Activated CD4-positive, alpha-beta T cell treated with anti-CD3 and anti-CD28 coated beads, Interleukin-2, amount 10 ng/mL, durations not matched to agents 24 days and 14 days (primary cell): ENCODE measurements at regions not wholly inside any gene's neighbourhood (a gene's known extent, or its start where the extent isn't known, plus 50 kb on each side); places are given as distances from the start of the nearest gene placed in this dataset.
"Not testable (repeated sequence)": the region's sequence is repeated elsewhere in the genome, so short reads cannot be mapped to it uniquely, and the experiment has no call there.

Experiments used
- DNase-seq: peaks from one replicate; pipeline ENCODE4 v3.0.0; 2022
- H3K27ac Mint-ChIP-seq: one replicate; pipeline ENCODE4 v1.8.0; 2022; ENCODE audit warnings: mild to moderate bottlenecking, mixed read lengths
- H3K27me3 Mint-ChIP-seq: one replicate; pipeline ENCODE4 v1.8.0; 2022; ENCODE audit warnings: mixed read lengths
- H3K36me3 Mint-ChIP-seq: one replicate; pipeline ENCODE4 v1.8.0; 2022; ENCODE audit warnings: low read depth, mild to moderate bottlenecking, mixed read lengths
- H3K4me1 Mint-ChIP-seq: one replicate; pipeline ENCODE4 v1.8.0; 2021; ENCODE audit warnings: mixed read lengths
- H3K4me3 Mint-ChIP-seq: one replicate; pipeline ENCODE4 v1.8.0; 2022; ENCODE audit warnings: mild to moderate bottlenecking, moderate library complexity, mixed read lengths
- H3K9me3 Mint-ChIP-seq: one replicate; pipeline ENCODE4 v1.8.0; 2021; ENCODE audit warnings: mixed read lengths
- intact Hi-C: fragments of 100-400 bp; cut with micrococcal nuclease; formaldehyde crosslinking; loops from one replicate; pipeline ENCODE4 v1.15.1; 2023

DNA sequence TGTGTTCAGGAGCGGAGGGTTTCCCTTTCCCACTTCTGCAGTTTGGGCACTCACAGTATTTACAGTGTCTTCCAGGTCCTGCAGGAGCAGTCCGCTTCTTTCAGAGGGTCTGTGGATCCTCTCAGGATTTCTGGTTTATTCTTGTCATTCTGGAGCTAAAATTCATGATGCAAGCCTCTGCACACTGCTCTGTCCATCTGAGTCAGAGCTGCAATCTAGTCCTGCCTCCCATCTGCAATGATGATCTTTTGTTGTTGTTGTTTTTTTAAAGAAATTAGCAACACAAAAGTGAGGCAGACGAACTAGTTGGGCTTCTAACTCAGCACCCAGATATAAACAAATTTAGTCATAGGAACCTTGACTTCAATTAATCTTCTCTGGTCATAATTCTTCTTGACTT is 86.5 kb downstream of the DLEU7 start:
- Mint-ChIP-seq H3K36me3 (no peaks in the 10 kb centered on the region), H3K27me3 (no peaks in the 10 kb centered on the region), H3K4me3 (no peak overlapping the region), H3K4me1 (peaks cover 13% of the 10 kb centered on the region), H3K27ac (no peak overlapping the region), H3K9me3 (peaks cover 9% of the 10 kb centered on the region)
- intact Hi-C loops, result no loop called here
- no peak for DNase-seq

DNA sequence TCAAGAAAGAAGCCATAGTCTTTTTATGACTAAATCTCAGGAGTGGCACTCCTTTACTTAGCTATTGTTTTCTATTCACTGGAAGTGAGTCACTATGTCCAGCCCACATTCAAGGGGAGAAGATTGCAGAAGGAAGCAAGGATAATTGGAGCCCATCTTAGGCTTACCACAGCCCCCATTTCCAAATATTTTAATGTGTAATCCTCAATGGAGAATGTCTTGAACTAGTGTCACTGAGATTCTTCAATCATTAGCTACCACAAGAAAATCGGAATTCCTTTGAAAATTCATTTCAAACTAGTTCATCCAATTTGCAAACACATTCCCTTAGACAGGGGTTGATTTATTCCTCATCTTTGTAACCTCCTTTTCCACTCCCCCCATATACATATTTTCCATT is 84.7 kb downstream of the DLEU7 start:
- Mint-ChIP-seq H3K9me3 (peaks cover 9% of the 10 kb centered on the region), H3K27ac (no peak overlapping the region), H3K4me1 (peaks cover 9% of the 10 kb centered on the region), H3K36me3 (no peaks in the 10 kb centered on the region), H3K4me3 (no peak overlapping the region), H3K27me3 (peaks cover 2% of the 10 kb centered on the region)
- DNase-seq, result no peak
- intact Hi-C loops, result no loop called here

DNA sequence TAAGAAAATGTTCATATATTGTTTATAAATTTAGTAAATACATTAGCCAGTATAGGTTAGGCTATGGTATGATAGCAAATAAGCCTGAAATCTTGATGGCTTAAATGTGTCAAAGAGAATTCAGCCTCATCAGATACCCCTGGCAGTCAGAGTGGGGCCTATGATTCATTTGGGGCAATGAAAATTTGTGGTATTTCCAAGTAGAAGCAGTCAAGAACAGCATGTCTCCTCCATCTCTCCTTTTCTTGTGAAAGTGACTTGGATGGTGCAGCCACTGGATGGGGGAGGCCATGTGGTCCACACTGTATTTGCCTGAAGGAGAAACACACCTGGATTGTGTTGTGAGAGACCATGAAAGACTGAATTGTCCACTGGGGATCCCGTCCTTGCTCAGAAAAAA is 82.7 kb downstream of the DLEU7 start:
- peaks cover 9% of the 10 kb centered on the region for H3K4me1 Mint-ChIP-seq
- H3K4me3 Mint-ChIP-seq, result no peak overlapping the region
- no peak overlapping the region for H3K27ac Mint-ChIP-seq
- peaks cover 4% of the 10 kb centered on the region for H3K9me3 Mint-ChIP-seq
- no peak for DNase-seq
- intact Hi-C loops, result no loop called here
- H3K36me3 Mint-ChIP-seq, result no peaks in the 10 kb centered on the region
- peaks cover 6% of the 10 kb centered on the region for H3K27me3 Mint-ChIP-seq

DNA sequence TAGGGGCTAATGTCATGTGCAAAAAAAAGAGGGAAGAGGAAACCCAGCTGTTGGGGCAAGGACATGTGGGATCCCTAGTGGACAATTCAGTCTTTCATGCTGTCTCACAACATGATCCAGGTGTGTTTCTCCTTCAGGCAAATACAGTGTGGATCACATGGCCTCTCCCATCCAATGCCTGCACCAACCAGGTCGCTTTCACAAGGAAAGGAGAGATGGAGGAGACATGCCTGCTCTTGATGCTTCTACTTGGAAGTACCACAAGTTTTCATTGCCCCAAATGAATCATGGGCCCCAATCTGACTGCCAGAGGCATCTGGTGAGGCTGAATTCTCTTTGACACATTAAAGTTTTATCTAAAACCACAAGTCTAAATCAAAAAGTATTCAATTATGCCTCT is 82.1 kb downstream of the DLEU7 start:
- DNase-seq, result no peak
- Mint-ChIP-seq H3K36me3 (no peaks in the 10 kb centered on the region), H3K9me3 (peaks cover 4% of the 10 kb centered on the region), H3K27ac (no peak overlapping the region), H3K4me1 (peaks cover 4% of the 10 kb centered on the region), H3K27me3 (peaks cover 8% of the 10 kb centered on the region), H3K4me3 (no peak overlapping the region)
- intact Hi-C loops, result no loop called here

DNA sequence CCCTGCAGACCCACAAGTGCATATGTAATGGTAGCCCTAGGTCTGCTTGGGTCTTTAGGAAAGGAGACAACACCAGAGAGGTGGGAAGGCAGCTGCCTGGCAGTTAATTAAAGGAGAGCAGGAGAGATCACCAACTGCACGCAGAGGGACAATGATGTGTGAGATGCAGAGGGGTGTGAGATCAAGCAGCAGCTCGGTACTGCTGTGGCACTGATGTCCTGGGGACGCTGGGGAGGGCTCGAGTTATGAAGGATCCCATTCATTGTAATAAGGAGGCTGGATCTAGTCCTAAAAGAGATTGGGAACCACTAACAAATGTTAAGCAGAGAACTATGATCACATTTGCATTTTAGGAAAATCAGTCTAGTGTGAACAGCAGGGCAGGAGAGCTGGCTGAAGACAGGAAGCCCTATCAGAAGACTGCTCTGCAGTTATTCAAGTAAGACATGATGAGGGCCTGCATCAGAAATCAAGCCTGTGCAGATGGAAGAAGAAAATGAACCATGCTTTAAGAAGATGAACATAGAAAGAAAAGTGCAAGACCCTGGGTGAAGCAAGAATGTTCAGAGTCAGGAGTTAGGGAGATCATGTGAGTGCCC is 80.4 kb downstream of the DLEU7 start:
- H3K27me3 Mint-ChIP-seq, result peaks cover 9% of the 10 kb centered on the region
- intact Hi-C loops, result no loop called here

DNA sequence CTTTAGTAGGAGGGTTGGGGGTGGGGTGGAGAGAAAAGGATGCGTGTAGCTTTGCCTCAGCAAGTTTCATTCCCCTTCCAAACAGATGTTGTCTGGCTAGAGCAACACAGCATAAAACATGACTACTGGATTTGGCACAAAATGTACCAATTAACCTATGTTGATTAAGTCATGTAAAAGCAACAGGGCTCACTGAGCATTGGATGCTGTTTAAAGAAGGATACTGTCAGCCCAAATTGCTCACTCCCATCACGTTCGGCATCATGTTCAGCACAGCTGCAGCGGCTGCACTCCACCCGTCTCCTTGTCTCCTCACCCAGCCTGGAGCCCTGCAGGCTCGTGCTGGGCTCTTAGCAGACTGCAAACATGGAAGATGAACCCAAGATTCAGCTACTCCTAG is 77.5 kb downstream of the DLEU7 start:
- H3K27me3 Mint-ChIP-seq, result peaks cover 23% of the 10 kb centered on the region
- H3K36me3 Mint-ChIP-seq, result no peaks in the 10 kb centered on the region
- no peak for DNase-seq
- peaks cover 13% of the 10 kb centered on the region for H3K9me3 Mint-ChIP-seq
- intact Hi-C loops, result no loop called here
- peaks cover 1% of the 10 kb centered on the region for H3K4me1 Mint-ChIP-seq
- H3K4me3 Mint-ChIP-seq, result no peak overlapping the region
- no peak overlapping the region for H3K27ac Mint-ChIP-seq

More for the DNA sequence above, 80.4 kb downstream of the DLEU7 start:
- DNase-seq, result no peak
- Mint-ChIP-seq H3K27ac (no peak overlapping the region), H3K9me3 (no peaks in the 10 kb centered on the region), H3K4me3 (no peak overlapping the region), H3K36me3 (no peaks in the 10 kb centered on the region), H3K4me1 (peaks cover 4% of the 10 kb centered on the region)

DNA sequence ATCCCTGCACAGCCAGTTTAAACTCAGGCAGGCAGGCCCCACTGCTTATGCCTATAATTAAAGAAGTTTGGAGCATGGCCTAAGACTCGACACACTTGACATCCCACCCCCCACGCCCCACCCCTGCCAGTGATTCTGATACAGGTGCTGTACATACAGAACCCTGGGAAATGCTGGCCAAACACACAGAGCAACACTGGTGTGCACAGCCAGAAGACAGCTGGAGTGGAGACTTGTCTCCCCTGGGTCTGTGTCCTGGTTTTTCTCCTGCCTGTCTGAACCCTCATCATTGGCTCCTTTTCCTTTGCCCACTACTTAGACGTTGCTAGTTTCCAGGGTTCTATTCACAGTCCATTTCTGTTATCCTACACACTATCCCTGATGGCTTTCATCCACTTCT is 76.8 kb downstream of the DLEU7 start:
- Mint-ChIP-seq H3K4me1 (no peaks in the 10 kb centered on the region), H3K27ac (no peak overlapping the region), H3K9me3 (peaks cover 17% of the 10 kb centered on the region), H3K4me3 (no peak overlapping the region), H3K27me3 (peaks cover 30% of the 10 kb centered on the region), H3K36me3 (no peaks in the 10 kb centered on the region)
- intact Hi-C loops, result no loop called here
- no peak for DNase-seq

DNA sequence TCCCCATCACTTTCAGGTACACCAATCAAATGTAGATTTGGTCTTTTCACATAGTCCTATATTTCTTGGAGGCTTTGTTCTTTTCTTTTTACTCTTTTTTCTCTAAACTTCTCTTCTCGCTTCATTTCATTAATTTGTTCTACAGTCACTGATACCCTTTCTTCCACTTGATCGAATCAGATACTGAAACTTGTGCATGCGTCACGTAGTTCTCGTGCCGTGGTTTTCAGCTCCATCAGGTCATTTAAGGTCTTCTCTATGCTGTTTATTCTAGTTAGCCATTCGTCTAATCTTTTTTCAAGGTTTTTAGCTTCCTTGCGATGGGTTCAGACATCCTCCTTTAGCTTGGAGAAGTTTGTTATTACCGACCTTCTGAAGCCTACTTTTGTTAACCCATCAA is 70.6 kb downstream of the DLEU7 start:
- Mint-ChIP-seq H3K9me3 (peaks cover 34% of the 10 kb centered on the region), H3K27me3 (peaks cover 34% of the 10 kb centered on the region)
- intact Hi-C loops, result not testable (repeated sequence)

More for the DNA sequence above, 70.6 kb downstream of the DLEU7 start:
- DNase-seq, H3K27ac Mint-ChIP-seq, H3K36me3 Mint-ChIP-seq, H3K4me1 Mint-ChIP-seq, H3K4me3 Mint-ChIP-seq: not testable (repeated sequence)
